NT2/D1 (cell line): ENCODE measurements at regions not wholly inside any gene's neighbourhood (a gene's known extent, or its start where the extent isn't known, plus 50 kb on each side); places are given as distances from the start of the nearest gene placed in this dataset.

Experiments
- SUZ12 ChIP-seq: IDR thresholded peaks from 2 replicates; pipeline ENCODE4 v1.6.1; 2011; ENCODE audit not compliant: insufficient read length, insufficient read depth; ENCODE audit errors: extremely low read depth
- YY1 ChIP-seq: IDR thresholded peaks from 2 replicates; pipeline ENCODE4 v1.6.1; 2011; ENCODE audit not compliant: insufficient read length, insufficient read depth
- ZNF274 ChIP-seq: IDR thresholded peaks from 2 replicates; pipeline ENCODE4 v1.6.1; 2011; ENCODE audit warnings: mild to moderate bottlenecking, low read depth, low read length

GRCh38 chr2:128716299-128716721 lies 397.6 kb upstream of the HS6ST1 start:
- no peak for TF ChIP-seq ZNF274
- TF ChIP-seq YY1: no peak
- no peak for TF ChIP-seq SUZ12
